ENCODE measurements at regions not wholly inside any gene's neighbourhood (a gene's known extent, or its start where the extent isn't known, plus 50 kb on each side); places are given as distances from the start of the nearest gene placed in this dataset.

GRCh38 chr13:29677627-29678026 is 82.1 kb upstream of the SLC7A1 start:
- no peaks in the 10 kb centered on the region for H3K27me3 ChIP-seq (replicated peaks; ENCODE audit: control insufficient read depth, insufficient read depth, low read length)
- Mint-ChIP-seq H3K4me3 (ENCODE audit: unreplicated experiment) (no peak overlapping the region), H3K27ac (ENCODE audit: unreplicated experiment) (no peak overlapping the region), H3K27me3 (ENCODE audit: insufficient read depth, unreplicated experiment) (peaks cover 16% of the 10 kb centered on the region), H3K9me3 (ENCODE audit: unreplicated experiment) (no peaks in the 10 kb centered on the region), H3K36me3 (ENCODE audit: insufficient read depth, unreplicated experiment) (no peaks in the 10 kb centered on the region), H3K4me1 (ENCODE audit: low read depth, unreplicated experiment) (no peaks in the 10 kb centered on the region)
- no peaks in the 10 kb centered on the region for H3K9me3 ChIP-seq
- no peak overlapping the region for H3K4me3 ChIP-seq (ENCODE audit: low read depth, low read length)
- H3K4me1 ChIP-seq = no peaks in the 10 kb centered on the region
- DNase-seq = no peak
- BruUV-seq (replicated peaks) = no TSS peak
- no peaks in the 10 kb centered on the region for H3K36me3 ChIP-seq (ENCODE audit: control insufficient read depth, insufficient read depth, low read length)
- intact Hi-C loops (cut with micrococcal nuclease; ENCODE audit: unreplicated experiment) = no loop called here
- TF ChIP-seq CTCF (IDR thresholded peaks at IDR 0.05; ENCODE audit: insufficient read depth in 1 of 2, low read depth in 1 of 2, low read length in 1 of 2, severe bottlenecking in 1 of 2, unreplicated experiment in 1 of 2) = no peak
- ChIA-PET CTCF (no interaction called here), POLR2A (no interaction called here)

GRCh38 chr13:29676941-29677452 is 81.5 kb upstream of the SLC7A1 start:
- Histone ChIP-seq H3K9me3 (no peaks in the 10 kb centered on the region), H3K4me1 (no peaks in the 10 kb centered on the region), H3K36me3 (ENCODE audit: control insufficient read depth, insufficient read depth, low read length) (no peaks in the 10 kb centered on the region), H3K27me3 (replicated peaks; ENCODE audit: control insufficient read depth, insufficient read depth, low read length) (no peaks in the 10 kb centered on the region), H3K4me3 (ENCODE audit: low read depth, low read length) (no peak overlapping the region)
- DNase-seq = no peak
- ChIA-PET POLR2A (no interaction called here), CTCF (no interaction called here)
- intact Hi-C loops (cut with micrococcal nuclease; ENCODE audit: unreplicated experiment) = no loop called here
- Mint-ChIP-seq H3K27ac (ENCODE audit: unreplicated experiment) (no peak overlapping the region), H3K4me3 (ENCODE audit: unreplicated experiment) (no peak overlapping the region), H3K27me3 (ENCODE audit: insufficient read depth, unreplicated experiment) (peaks cover 16% of the 10 kb centered on the region), H3K4me1 (ENCODE audit: low read depth, unreplicated experiment) (no peaks in the 10 kb centered on the region), H3K9me3 (ENCODE audit: unreplicated experiment) (no peaks in the 10 kb centered on the region), H3K36me3 (ENCODE audit: insufficient read depth, unreplicated experiment) (no peaks in the 10 kb centered on the region)
- no peak for TF ChIP-seq CTCF (IDR thresholded peaks at IDR 0.05; ENCODE audit: insufficient read depth in 1 of 2, low read depth in 1 of 2, low read length in 1 of 2, severe bottlenecking in 1 of 2, unreplicated experiment in 1 of 2)
- BruUV-seq (replicated peaks) = no TSS peak

- ChIA-PET POLR2A (no interaction called here), CTCF (no interaction called here)
- BruUV-seq (replicated peaks) = no TSS peak
- no peak for DNase-seq
- H3K27me3 ChIP-seq (replicated peaks; ENCODE audit: control insufficient read depth, insufficient read depth, low read length) = no peaks in the 10 kb centered on the region
- intact Hi-C loops (cut with micrococcal nuclease; ENCODE audit: unreplicated experiment) = no loop called here
- no peak overlapping the region for H3K4me3 Mint-ChIP-seq (ENCODE audit: unreplicated experiment)
- H3K9me3 ChIP-seq = no peaks in the 10 kb centered on the region
- H3K9me3 Mint-ChIP-seq (ENCODE audit: unreplicated experiment) = no peaks in the 10 kb centered on the region
- no peaks in the 10 kb centered on the region for H3K36me3 ChIP-seq (ENCODE audit: control insufficient read depth, insufficient read depth, low read length)
- no peaks in the 10 kb centered on the region for H3K4me1 Mint-ChIP-seq (ENCODE audit: low read depth, unreplicated experiment)
- H3K4me3 ChIP-seq (ENCODE audit: low read depth, low read length) = no peak overlapping the region
- H3K36me3 Mint-ChIP-seq (ENCODE audit: insufficient read depth, unreplicated experiment) = no peaks in the 10 kb centered on the region
- H3K4me1 ChIP-seq = no peaks in the 10 kb centered on the region
- peaks cover 16% of the 10 kb centered on the region for H3K27me3 Mint-ChIP-seq (ENCODE audit: insufficient read depth, unreplicated experiment)
- no peak for TF ChIP-seq CTCF (IDR thresholded peaks at IDR 0.05; ENCODE audit: insufficient read depth in 1 of 2, low read depth in 1 of 2, low read length in 1 of 2, severe bottlenecking in 1 of 2, unreplicated experiment in 1 of 2)
- H3K27ac Mint-ChIP-seq (ENCODE audit: unreplicated experiment) = no peak overlapping the region
These were observed 81.0 kb upstream of the SLC7A1 start for GRCh38 chr13:29676535-29676934.
